Type B pancreatic cell (in vitro differentiated cells): ENCODE measurements at regions not wholly inside any gene's neighbourhood (a gene's known extent, or its start where the extent isn't known, plus 50 kb on each side); places are given as distances from the start of the nearest gene placed in this dataset.

Source experiments
- DNase-seq: peaks from one replicate; pipeline ENCODE4 v3.0.0; 2021; ENCODE audit warnings: mixed read lengths; ENCODE audit not compliant: unreplicated experiment; ENCODE audit errors: extremely low spot score
- H3K27ac Mint-ChIP-seq: 2 replicates; pipeline ENCODE4 v1.8.0; 2021; ENCODE audit warnings: mild to moderate bottlenecking, mixed read lengths
- H3K27me3 Mint-ChIP-seq: 2 replicates; pipeline ENCODE4 v1.8.0; 2021; ENCODE audit warnings: mixed read lengths
- H3K36me3 Mint-ChIP-seq: 2 replicates; pipeline ENCODE4 v1.8.0; 2021; ENCODE audit warnings: mixed read lengths
- H3K4me1 Mint-ChIP-seq: one replicate; pipeline ENCODE4 v1.8.0; 2021; ENCODE audit warnings: mixed read lengths; ENCODE audit not compliant: unreplicated experiment
- H3K4me3 Mint-ChIP-seq: 2 replicates; pipeline ENCODE4 v1.8.0; 2021; ENCODE audit warnings: mild to moderate bottlenecking, mixed read lengths
- H3K9me3 Mint-ChIP-seq: 2 replicates; pipeline ENCODE4 v1.8.0; 2021; ENCODE audit warnings: mixed read lengths
- CTCF ChIP-seq: fragments of 200-600 bp; sonication (generic); conservative IDR thresholded peaks from 2 replicates; pipeline ENCODE4 v1.5.0; 2021; ENCODE audit warnings: antibody characterized with exemption, mild to moderate bottlenecking

GRCh38 chr10:131024259-131025131 is 287.0 kb downstream of the TCERG1L start:
- no peaks in the 10 kb centered on the region for H3K9me3 Mint-ChIP-seq

GRCh38 chr10:131025333-131025732 is 286.2 kb downstream of the TCERG1L start:
- peaks cover 12% of the 10 kb centered on the region for H3K27me3 Mint-ChIP-seq
- no peak overlapping the region for H3K4me3 Mint-ChIP-seq
- no peaks in the 10 kb centered on the region for H3K36me3 Mint-ChIP-seq
- DNase-seq: no peak
- H3K9me3 Mint-ChIP-seq: no peaks in the 10 kb centered on the region
- no peak for TF ChIP-seq CTCF
- no peak overlapping the region for H3K27ac Mint-ChIP-seq
- no peaks in the 10 kb centered on the region for H3K4me1 Mint-ChIP-seq

More at GRCh38 chr10:131024259-131025131, 287.0 kb downstream of the TCERG1L start:
- Mint-ChIP-seq H3K27me3 (peaks cover 14% of the 10 kb centered on the region), H3K4me3 (no peak overlapping the region), H3K36me3 (no peaks in the 10 kb centered on the region), H3K27ac (no peak overlapping the region), H3K4me1 (no peaks in the 10 kb centered on the region)
- no peak for DNase-seq
- no peak for TF ChIP-seq CTCF

- H3K9me3 Mint-ChIP-seq: no peaks in the 10 kb centered on the region
- TF ChIP-seq CTCF: no peak
- no peak for DNase-seq
- H3K4me3 Mint-ChIP-seq: no peak overlapping the region
- H3K36me3 Mint-ChIP-seq: no peaks in the 10 kb centered on the region
- no peak overlapping the region for H3K27ac Mint-ChIP-seq
- H3K27me3 Mint-ChIP-seq: peaks cover 16% of the 10 kb centered on the region
- no peaks in the 10 kb centered on the region for H3K4me1 Mint-ChIP-seq
These were observed 284.3 kb downstream of the TCERG1L start for GRCh38 chr10:131027256-131027655.

GRCh38 chr10:131031346-131031745 is 280.2 kb downstream of the TCERG1L start:
- no peak overlapping the region for H3K27ac Mint-ChIP-seq
- no peak overlapping the region for H3K4me3 Mint-ChIP-seq
- peaks cover 32% of the 10 kb centered on the region for H3K27me3 Mint-ChIP-seq
- DNase-seq: no peak
- no peaks in the 10 kb centered on the region for H3K36me3 Mint-ChIP-seq
- H3K4me1 Mint-ChIP-seq: no peaks in the 10 kb centered on the region
- no peaks in the 10 kb centered on the region for H3K9me3 Mint-ChIP-seq
- no peak for TF ChIP-seq CTCF

GRCh38 chr10:131032329-131033165 is 279.0 kb downstream of the TCERG1L start:
- TF ChIP-seq CTCF: no peak
- H3K36me3 Mint-ChIP-seq: no peaks in the 10 kb centered on the region
- no peaks in the 10 kb centered on the region for H3K4me1 Mint-ChIP-seq
- H3K4me3 Mint-ChIP-seq: no peak overlapping the region
- H3K27me3 Mint-ChIP-seq: peaks cover 38% of the 10 kb centered on the region
- H3K27ac Mint-ChIP-seq: no peak overlapping the region
- H3K9me3 Mint-ChIP-seq: no peaks in the 10 kb centered on the region
- peak; percentile 25 for DNase-seq
